Activated T-cell treated with anti-CD3 and anti-CD28 coated beads for 24 hours (primary cell): ENCODE measurements at regions not wholly inside any gene's neighbourhood (a gene's known extent, or its start where the extent isn't known, plus 50 kb on each side); places are given as distances from the start of the nearest gene placed in this dataset.

ENCODE experiments used
- DNase-seq: peaks from one replicate; pipeline ENCODE4 v3.0.0-alpha.2; 2020; ENCODE audit warnings: low read depth

DNA sequence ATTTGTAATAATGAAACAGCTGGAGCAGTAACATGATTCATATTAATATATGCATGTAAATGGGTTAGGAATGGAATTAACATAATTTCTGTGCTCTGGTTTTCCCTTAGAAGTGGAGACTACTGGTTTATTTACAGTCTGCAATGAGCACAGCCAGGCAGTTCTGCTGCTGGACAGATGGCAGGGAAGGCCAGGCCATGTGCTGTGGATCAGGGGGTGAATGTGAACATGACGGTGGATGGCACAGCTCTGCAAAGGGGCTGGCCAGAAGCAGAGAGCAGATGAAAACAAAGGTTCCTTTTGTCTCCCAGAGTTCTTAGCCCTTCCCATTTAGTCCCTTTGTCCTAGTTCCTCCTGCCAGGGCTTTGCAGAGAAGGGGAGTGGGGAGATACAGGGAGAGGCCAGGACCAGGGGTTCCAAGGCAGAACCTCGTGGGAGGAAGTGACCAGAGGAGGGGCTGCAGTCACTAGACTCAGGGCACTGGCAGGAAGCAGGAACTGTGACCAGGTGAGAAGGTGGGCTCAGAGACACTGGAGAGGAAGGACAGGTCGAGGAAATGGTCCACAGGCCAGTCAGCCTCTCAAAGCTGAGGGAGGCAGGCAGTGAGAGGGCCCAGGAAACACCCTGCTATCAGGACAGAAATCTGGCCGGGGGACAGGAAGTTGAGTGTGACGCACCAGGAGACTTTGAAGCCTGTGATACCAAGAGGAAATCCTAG, 112.9 kb upstream of the ATP8B1 start:
- DNase-seq: no peak

DNA sequence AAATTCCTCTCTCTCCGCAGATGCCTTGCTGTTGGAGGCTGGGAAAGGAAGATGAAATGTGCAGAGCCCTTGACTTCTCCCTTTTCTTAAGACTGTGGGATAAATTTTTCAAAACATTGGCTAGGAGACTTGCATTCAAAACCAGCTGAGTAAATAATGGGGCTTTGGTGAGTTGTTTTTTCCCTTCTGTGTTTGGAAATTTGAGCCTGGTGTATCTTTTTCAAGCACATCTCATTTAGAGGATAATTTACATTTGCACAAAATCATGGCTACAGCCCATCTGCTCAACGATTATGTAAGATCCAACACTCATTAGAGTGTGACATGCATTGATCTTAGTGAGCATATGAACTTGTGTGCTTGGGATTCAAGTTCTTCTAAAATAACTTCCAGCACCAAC, 112.1 kb upstream of the ATP8B1 start:
- DNase-seq: no peak

DNA sequence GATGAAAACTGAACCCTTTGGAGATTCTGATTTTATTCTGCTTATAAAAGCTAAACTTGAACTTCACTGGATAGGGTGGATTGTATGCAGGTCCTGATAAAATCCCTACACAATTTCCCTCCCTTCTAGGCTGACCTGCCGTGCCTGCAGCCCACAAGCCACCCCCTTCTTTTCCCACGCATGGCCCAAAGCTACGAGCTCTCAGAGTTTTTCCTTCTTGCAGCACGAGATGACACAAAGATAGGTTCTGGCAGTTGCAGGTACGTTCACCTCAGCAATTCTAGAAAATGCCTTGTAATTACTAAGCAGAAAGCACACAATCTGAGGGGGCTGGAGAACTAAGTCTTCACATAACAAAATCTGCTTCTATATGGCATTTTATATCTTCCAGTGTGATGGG, 110.6 kb upstream of the ATP8B1 start:
- DNase-seq: no peak

DNA sequence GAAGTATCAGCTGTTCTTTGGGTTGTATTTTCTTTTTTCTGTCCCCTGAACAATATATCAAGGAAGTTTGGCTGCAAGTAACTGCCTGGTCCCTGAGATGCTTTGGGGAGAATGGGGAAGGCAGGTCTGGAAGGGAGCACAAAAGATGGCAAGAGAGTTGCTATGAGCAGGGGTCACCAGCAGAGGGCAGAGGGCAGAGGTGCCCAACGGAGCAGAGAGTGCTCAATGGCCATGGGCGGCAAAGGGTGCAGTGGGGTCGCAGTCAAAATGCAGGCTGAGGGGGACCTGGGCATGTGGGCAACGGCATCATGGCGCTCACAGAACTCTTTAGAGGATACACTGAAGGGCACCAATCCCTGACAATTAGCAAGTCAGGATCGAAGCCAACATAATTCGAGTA, 107.7 kb upstream of the ATP8B1 start:
- no peak for DNase-seq

DNA sequence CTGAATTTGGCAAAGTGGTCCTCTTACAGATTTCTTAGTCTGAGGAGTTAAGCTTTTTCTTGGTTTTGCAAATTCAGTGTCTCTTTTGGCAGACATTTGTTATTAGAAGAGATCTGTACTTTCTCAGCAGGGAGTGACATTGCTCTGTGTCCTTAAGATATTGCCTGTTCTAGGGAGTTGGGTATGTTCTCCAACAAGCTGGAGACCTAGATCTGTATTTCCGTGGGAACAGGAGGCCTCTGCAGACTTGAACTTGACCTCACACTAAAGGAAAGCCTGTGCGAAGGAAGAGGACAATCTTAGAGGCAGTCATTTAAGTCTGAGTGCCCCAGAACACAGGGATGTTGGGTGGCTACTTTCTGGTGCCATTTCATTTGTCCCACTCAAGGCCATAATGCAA, 107.0 kb upstream of the ATP8B1 start:
- no peak for DNase-seq

DNA sequence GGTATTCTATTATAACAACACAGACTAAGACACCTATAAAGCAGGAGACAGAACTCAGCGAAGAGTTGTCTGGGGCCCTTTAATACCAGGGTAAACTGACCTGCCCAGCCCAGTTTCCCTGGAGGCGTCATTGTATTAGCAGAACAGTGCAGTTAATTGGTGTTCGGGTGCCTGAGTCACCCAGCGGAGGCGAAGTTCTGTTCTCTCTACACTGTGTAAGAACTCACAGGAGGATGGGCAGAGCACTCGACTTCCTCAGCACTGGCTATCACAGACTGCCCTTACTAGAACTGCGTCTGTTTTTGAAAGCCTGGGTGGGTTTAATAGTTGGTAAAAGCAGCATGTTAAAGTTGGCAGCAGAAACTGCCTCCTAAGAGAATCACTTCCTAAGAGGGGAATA, 106.5 kb upstream of the ATP8B1 start:
- DNase-seq: no peak

DNA sequence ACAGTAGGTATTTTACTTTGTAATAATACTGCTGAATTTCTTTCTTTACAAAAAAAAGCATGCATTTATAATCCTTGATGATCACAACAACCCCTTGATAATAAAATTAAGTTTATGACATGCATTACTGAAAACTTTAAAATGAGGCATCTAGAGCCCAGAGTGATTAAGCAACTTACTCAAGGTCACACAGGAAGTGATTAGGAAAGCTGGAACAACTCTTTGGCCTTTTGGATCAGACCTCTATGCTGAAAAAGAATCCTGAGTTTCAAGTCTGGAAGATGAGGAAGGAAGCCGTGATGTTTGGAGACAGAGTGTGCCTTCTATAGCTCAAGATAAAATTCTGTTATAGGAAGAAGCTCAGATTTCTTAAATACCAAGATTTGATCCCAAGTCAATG, 105.0 kb upstream of the ATP8B1 start:
- no peak for DNase-seq

DNA sequence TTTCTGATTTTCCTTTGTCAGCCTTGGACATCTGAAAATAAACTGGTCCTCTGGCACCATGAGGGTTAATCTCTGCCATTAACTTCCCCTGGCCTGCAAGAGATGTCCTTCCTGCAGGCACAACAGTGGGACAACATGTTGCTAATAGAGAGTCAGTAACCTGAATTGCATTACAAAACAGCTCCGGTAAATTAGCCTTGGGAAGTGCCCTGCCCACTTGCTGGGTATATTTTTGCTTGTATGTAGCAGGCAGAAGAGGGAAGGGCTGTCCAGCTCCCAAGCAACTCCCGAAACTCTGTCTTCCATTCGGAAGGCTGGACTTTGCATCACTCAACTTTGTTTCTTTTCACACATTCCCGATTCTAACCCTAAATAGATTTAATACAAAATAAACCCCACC, 104.4 kb upstream of the ATP8B1 start:
- DNase-seq: no peak

DNA sequence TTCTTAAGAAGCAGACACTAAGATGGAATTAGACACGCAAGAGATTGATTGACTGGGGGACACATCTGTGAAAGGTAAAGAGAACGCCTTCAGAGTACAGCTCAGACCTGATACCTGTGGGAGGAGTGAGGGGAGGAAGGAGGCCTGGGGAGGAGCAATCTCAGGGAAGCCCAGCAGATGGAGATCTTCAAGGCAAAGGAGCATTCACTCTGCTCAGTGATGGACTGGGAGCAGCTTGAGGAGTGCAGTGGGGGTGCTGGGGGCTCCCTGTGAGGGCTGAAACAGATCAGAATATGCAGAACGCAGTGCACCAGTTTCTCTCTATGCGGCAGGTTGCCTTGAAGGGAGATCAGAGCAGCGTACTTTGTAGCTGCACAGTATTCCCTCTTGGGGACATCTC, 103.7 kb upstream of the ATP8B1 start:
- DNase-seq: no peak

DNA sequence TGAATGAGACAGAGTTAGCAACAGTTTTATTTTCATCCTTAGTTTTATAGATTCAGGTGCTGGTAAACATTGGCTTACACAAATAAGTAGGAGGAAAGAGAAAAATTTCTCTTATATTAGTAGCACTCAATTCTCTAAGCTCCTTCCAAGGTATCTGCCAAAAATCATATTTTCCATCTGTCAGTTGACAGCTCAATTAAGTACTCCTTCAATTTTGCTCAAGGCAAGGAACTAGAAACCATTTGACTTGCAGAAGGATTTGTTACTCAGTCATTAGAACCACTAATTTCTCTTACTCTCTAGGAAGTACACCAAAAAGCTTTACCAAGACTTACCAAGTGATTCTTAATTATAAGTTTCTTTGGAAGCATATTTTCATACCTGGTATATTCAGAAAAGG, 101.4 kb upstream of the ATP8B1 start:
- DNase-seq: no peak

DNA sequence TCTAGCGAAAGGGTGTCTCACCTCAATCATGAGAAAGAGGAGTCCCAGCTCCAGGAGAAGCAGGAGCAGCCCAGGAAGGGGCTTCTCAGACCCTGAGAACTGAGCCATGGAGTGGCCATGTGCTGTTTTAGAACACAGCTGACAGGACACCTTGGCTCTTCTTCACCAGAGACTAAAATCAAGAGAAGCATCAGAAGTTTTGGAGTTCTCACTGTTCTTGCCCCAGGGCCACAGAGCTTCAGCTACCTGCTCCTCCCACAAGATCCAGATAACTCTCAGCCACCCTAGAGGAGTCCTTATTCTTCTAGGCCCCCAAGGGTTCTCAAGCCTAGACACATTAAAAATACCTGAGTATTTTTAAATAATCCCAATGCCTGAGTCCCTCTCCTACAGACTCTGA, 99.6 kb upstream of the ATP8B1 start:
- no peak for DNase-seq

DNA sequence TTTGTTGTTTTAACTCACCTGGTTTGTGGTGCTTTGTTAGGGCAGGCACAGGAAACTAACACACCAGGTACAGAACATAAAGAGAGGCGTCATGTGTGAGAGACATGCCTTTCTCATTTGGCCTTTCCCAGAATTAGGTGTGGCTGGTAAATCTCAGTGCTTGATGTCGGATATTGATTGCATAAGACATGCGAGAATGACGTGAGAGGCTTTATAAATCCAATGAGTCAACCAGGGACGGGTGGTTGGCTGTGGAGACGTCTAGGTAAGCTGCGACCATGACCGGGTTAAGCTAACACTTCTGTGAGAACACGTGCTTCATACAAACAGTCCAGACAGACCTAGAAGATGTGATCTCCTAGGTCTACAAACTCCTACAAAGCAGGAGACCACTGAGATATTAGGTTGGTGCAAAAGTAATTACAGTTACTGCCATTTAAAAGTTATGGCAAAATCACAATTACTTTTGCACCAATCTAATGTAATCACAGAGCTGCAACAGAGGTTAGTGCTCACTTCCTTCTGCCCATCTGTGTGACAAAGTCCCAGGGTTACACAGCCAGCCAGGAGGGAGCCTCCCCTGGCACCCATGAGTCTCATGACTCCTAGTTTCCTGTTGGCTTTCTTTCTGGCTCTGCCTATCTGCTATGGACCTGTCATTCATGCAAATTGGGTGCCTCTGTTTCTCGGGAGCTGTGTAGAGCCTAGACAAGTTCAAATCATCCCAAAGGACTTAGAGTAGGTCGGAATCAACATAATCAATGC, 98.9 kb upstream of the ATP8B1 start:
- no peak for DNase-seq

DNA sequence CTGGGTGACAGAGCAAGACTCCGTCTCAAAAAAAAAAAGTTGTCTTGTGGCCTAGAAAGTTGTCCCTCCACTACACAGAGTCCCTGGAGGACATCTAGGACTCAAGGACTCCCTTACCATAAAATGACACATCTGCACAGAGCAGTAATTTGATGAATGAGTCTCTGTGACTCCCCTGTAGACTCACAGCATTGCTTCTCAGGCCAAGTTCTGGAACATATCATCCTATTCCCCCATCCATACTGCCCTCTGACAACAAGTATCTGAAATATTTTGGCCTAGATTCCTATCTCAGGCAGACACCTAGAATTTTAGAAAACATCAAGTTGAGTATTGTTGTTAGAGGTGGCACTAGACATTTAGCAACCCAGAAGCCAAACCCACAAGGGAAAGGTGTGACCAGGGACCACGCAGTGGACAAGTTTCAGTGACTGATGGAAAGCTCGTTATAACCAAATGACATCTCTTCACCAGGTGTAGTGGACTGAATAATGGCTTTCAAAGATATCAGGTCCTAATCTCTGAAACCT, 97.9 kb upstream of the ATP8B1 start:
- no peak for DNase-seq

DNA sequence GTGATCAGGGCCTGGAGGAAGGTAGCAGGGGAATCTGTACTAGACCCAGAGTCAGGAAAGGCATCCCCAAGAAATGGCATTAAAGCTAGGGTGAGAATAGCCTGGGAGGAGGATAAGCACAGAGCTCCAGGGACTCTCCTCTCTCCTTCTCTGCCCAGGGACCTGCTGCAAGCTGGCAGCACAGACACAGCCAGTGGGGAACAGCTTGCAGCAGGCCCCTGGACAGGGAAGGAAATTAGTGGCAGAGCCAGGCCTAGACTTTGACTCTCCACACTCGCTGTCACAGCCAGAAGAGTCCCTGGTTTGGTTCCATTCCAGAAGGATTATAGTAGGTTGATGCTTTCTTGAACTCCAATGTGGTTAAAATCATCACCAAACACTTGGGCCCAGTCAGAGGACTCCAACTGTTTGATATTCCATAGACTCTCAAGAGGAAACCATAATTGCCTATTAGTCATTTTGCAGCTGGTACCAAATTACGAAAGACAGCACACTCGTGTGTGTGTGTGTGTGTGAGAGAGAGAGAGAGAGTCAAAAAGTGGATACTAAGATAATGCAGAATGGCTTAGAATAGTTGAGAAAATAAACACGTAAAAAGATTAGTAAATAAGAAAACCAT, 95.5 kb upstream of the ATP8B1 start:
- DNase-seq: no peak

DNA sequence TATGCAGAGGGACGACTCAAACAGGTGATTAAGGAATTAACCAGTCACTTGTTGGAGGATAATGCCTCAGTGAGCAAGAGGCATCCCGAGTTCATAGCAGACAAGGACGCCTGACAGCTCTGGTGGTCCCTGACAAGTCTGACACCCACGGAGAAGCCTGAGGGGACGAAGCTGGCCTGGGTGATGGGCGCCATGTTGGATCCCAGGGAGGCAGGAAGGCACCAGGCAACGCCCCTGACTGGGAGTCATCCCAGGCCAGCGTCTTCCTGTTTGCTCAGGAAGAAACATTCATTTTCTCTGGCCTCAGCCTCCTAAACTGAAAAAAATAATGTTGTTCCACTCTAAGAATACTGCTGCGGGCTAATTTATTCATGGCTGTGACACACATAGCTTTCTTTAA, 92.1 kb upstream of the ATP8B1 start:
- DNase-seq: no peak

DNA sequence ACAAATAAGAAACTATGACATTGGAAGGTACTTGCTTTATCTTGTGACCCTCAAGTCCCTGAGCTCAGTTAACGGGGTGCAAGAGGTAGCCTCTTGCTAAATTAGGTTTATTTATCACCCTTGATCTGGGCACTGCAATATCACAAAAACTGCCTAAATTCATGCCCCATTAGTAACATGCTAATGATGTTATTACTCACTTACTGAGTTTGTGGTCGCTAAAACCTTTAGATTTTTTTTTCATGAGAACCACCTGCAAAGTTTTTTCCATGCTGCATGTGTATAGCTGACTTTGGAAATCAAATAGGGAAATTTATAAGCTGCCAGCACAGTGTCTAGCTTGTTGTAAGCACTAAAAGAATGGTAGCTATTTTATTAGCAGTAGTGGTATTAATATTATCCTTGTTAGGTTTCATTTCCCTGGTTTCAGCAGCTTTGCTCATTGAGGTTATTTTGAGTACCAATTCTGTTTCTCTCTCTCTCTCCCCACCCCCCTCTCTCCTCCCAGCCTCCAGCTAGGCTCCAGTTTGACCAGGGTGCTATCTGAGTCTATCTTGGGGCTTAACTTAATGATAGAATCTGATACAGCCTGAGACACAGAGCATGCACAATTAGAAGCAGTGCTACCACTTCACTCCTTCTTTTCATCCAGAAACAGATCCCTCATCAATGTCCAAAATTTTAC, 88.7 kb upstream of the ATP8B1 start:
- DNase-seq: no peak

DNA sequence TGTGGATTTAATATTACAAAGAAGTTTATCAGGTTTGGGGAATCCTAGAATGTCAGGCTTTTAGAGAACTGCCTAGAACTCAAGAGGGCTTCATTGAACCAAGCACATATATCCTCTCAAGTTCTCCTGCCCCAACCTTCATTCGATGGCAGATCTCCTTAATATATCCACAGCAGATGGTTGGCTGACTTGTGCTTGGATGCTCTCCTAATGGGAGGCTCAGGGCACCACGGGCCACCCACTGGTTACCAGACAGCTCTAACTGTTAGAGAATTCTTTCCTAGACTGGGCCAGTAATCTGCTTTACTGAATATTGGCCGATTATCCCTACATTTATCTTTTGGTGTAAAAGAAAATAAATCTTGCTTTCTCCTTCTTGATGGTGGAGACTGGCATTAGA, 87.2 kb upstream of the ATP8B1 start:
- no peak for DNase-seq

DNA sequence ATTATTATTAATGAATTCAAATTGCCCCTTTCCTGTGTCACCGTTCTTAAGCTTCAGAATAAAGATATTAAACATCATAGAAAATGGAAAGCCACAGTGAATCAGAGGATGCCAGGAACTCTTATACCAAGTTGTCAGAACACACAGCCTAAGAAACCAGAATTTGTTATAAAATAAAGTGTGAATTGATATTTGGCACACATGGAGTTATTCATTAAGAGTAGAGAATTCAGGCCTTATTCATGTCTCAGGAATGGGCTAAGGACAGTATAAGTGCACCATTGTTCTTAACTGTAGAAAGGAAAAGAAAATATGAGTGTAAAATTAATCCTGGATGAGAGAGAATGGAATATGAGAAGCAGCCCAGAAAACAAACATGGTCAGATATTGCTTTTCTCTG, 86.7 kb upstream of the ATP8B1 start:
- no peak for DNase-seq

DNA sequence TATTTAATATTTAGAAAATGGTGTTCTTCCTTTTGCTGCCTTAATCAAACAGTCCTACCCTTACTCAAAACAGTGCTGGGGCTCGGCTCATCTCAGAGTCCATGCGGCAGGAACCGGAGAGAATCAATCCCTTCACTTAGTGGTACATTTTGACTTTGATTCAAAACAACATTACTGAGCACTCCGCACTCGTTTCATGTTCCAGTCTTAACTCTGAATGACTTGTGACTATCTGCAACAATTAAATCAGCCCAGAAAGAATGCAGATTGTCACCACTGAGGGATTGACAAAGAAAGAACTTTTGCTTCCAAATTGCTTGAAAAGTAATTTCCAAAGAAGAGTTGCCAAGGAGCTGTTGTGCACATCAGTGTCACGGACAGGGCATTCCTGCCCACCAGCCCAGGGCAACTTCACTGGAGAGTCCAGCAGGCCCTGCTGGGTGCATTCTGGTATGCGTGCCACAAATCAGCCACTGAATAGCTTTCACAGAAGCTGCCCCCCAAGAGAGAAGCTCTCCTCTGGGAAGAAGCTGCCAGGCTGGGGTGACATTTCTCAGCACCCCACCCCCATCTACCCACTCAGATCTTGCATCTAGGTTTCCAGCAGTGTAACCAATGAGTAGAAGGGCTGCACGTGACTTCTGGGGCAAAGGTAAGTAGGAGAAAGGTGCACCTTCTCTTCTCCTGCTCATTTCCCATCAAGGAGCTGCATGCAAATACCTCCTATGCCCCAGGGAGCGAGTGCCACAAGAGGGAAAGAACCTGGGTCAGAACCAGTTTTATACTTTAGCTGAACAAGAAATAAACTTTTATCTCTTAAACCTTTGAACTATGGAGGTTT, 84.6 kb upstream of the ATP8B1 start:
- DNase-seq: no peak

DNA sequence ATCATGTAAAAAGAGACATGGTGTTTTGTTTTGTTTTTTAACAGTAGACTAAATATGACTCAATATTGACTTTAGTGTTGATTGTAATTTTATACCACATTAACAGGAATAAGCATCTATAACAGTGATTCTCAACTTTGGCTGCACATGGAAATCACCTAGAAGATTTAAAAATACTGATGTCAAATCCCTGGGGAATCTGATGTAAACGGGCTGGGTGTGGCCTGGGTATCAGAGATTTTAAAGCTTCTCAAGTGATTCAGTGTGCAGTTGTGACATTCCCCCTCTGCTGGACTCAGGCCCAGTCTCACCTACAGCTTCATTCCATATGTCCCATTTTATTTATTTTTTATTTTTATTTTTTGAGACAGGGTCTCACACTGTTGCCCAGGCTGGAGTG, 82.8 kb upstream of the ATP8B1 start:
- DNase-seq: no peak

DNA sequence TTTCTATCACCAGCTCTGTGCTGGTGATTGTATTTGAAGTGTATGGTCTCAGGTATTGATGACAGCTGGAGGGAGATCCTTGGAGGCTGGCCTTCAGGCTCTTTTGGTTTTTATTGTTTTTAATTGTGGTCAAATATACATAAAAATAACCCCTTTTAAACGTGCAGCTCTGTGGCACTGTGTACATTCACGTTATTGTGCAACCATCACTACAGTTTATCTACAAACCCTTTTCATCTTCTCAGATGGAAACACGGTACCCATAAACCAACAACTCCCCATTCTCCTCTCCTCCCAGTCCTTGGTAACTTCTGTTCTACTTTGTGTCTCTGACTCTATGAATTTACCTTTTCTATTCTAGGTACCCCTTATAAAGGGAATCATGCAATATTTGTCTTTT, 79.3 kb upstream of the ATP8B1 start:
- no peak for DNase-seq
